Endothelial cell of umbilical vein (primary cell): ENCODE measurements at regions not wholly inside any gene's neighbourhood (a gene's known extent, or its start where the extent isn't known, plus 50 kb on each side); places are given as distances from the start of the nearest gene placed in this dataset.

Source experiments
- BruUV-seq: library from RNA; stranded (reverse); fragments of 400-500 nt; replicated peaks from 2 replicates; lab custom pipeline; 2021; lab: Mats Ljungman, UMichigan
- CTCF ChIA-PET: fragments of 300-600, 350-600 bp; sonication (Branson Sonifier 250); formaldehyde crosslinking; loops from one replicate; lab custom pipeline; 2021; ENCODE audit warnings: antibody characterized with exemption, inconsistent platforms; lab: Charles Lee
- POLR2A ChIA-PET: fragments of 300-600, 350-600 bp; sonication (Branson Sonifier 250); formaldehyde crosslinking; loops from one replicate; lab custom pipeline; 2021; ENCODE audit warnings: antibody characterized with exemption, inconsistent platforms; lab: Charles Lee
- DNase-seq: peaks from one replicate; pipeline ENCODE4 v3.0.0-alpha.2; 2011; ENCODE audit warnings: low read depth, low spot score
- FAIRE-seq: peaks from 2 replicates; lab custom pipeline; 2011; peaks lifted over from hg19 to GRCh38; lab: Jason Lieb, UNC
- H2AFZ ChIP-seq: 2 replicates; pipeline ENCODE4 v1.6.0; 2012; ENCODE audit warnings: low read depth, low read length, control low read depth, inconsistent platforms
- H3K27ac ChIP-seq: 2 replicates; pipeline ENCODE4 v1.5.1; 2011; ENCODE audit warnings: low read depth, mild to moderate bottlenecking, control low read depth, low read length, moderate library complexity; ENCODE audit not compliant: insufficient read depth
- H3K27me3 ChIP-seq, 2 experiments: 2 replicates each; pipeline versions ENCODE4 v1.6.0 to v1.6.1; 2011; ENCODE audit warnings: low read length in 2 of 2, mixed read lengths in 1 of 2; ENCODE audit not compliant: control insufficient read depth in 2 of 2, insufficient read depth in 2 of 2
- H3K36me3 ChIP-seq, 2 experiments: 2 replicates in 1 of 2; 3 replicates in 1 of 2; pipeline ENCODE4 v1.5.1; 2011; ENCODE audit warnings: low read length in 2 of 2, mild to moderate bottlenecking in 1 of 2, moderate library complexity in 1 of 2; ENCODE audit not compliant: control insufficient read depth in 2 of 2, insufficient read depth in 2 of 2; ENCODE audit errors: extremely low read depth in 1 of 2
- H3K4me1 ChIP-seq: 3 replicates; pipeline ENCODE4 v1.5.1; 2011; ENCODE audit warnings: mild to moderate bottlenecking, low read length; ENCODE audit not compliant: control insufficient read depth, insufficient read depth; ENCODE audit errors: extremely low read depth
- H3K4me2 ChIP-seq: 2 replicates; pipeline ENCODE4 v1.6.1; 2011; ENCODE audit warnings: low read length, control low read depth, mixed read lengths; ENCODE audit not compliant: insufficient read depth
- H3K4me3 ChIP-seq, 3 experiments: fragments of 200-600 bp in 1 of 3; sonication (generic), shearing (Covaris generic) in 1 of 3; replicated peaks in 1 of 3; 2 replicates each; pipeline ENCODE4 v1.5.1; 2011 to 2016; ENCODE audit warnings: control low read depth in 3 of 3, low read length in 3 of 3, mild to moderate bottlenecking in 2 of 3, inconsistent platforms in 1 of 3, low read depth in 1 of 3, moderate library complexity in 1 of 3; ENCODE audit not compliant: insufficient read depth in 1 of 3
- H3K79me2 ChIP-seq: 2 replicates; pipeline ENCODE4 v1.6.0; 2012; ENCODE audit warnings: low read length, inconsistent platforms; ENCODE audit not compliant: control insufficient read depth, insufficient read depth
- H3K9ac ChIP-seq: replicated peaks from 2 replicates; pipeline ENCODE3; 2011; ENCODE audit warnings: low read length, control low read depth; ENCODE audit not compliant: insufficient read depth; ENCODE audit errors: extremely low read depth
- H3K9me1 ChIP-seq: replicated peaks from 3 replicates; pipeline ENCODE4 v1.6.0; 2011; ENCODE audit warnings: mild to moderate bottlenecking, low read length; ENCODE audit not compliant: control insufficient read depth, insufficient read depth; ENCODE audit errors: extremely low read depth
- H3K9me3 ChIP-seq: replicated peaks from 2 replicates; pipeline ENCODE4 v1.5.1; 2012; ENCODE audit warnings: low read length, inconsistent platforms; ENCODE audit not compliant: control insufficient read depth, insufficient read depth
- H4K20me1 ChIP-seq: replicated peaks from 2 replicates; pipeline ENCODE3; 2011; ENCODE audit warnings: mild to moderate bottlenecking, low read length; ENCODE audit not compliant: control insufficient read depth, insufficient read depth; ENCODE audit errors: extremely low read depth
- EZH2 ChIP-seq: IDR thresholded peaks from 2 replicates; pipeline ENCODE4 v1.6.1; 2012; ENCODE audit warnings: borderline replicate concordance, low read depth, mild to moderate bottlenecking, moderate library complexity, low read length, inconsistent platforms; ENCODE audit not compliant: severe bottlenecking
- FOS ChIP-seq: IDR thresholded peaks from 2 replicates; pipeline ENCODE4 v1.6.1; 2011; ENCODE audit warnings: mild to moderate bottlenecking, low read length, moderate library complexity, borderline replicate concordance; ENCODE audit not compliant: insufficient read depth
- GATA2 ChIP-seq: IDR thresholded peaks from 2 replicates; pipeline ENCODE4 v1.7.0; 2011; ENCODE audit warnings: low read depth, mild to moderate bottlenecking, moderate library complexity, mixed read lengths, low read length; ENCODE audit not compliant: insufficient read length, insufficient read depth
- JUN ChIP-seq: IDR thresholded peaks from 2 replicates; pipeline ENCODE4 v1.6.1; 2011; ENCODE audit warnings: borderline replicate concordance, low read depth; ENCODE audit not compliant: insufficient read length, insufficient read depth
- MYC ChIP-seq: IDR thresholded peaks from one replicate; pipeline ENCODE4 v1.6.1; 2011; ENCODE audit warnings: mild to moderate bottlenecking, low read depth, low read length
- POLR2A ChIP-seq: IDR thresholded peaks from 2 replicates; pipeline ENCODE4 v1.6.1; 2012; ENCODE audit warnings: low read depth, mild to moderate bottlenecking, control low read depth, low read length
- POLR2AphosphoS5 ChIP-seq: IDR thresholded peaks from 2 replicates; pipeline ENCODE4 v1.6.1; 2012; ENCODE audit warnings: low read depth, mild to moderate bottlenecking, control low read depth, low read length, moderate library complexity; ENCODE audit not compliant: insufficient read depth
- dilution Hi-C: fragments of 300-500 bp; cut with MboI; formaldehyde crosslinking; loops from one replicate; pipeline ENCODE4 v1.15.0; 2019; ENCODE audit warnings: low sequenced_read_pairs; ENCODE audit not compliant: extremely low pct_ligation_motif_present
- intact Hi-C: fragments of 100-400 bp; cut with micrococcal nuclease; formaldehyde crosslinking; loops from one replicate; pipeline ENCODE4 v1.10.0; 2022
- TF ChIP-seq, protein P1 (sequence below), 2 donors: IDR thresholded peaks; 1 replicate in 1 of 2; 2 replicates in 1 of 2; pipeline ENCODE4 v1.5.1; 2011; ENCODE audit warnings: low read length in 2 of 2, mild to moderate bottlenecking in 2 of 2, moderate library complexity in 2 of 2, control low read depth in 1 of 2, inconsistent platforms in 1 of 2, low read depth in 1 of 2; ENCODE audit not compliant: insufficient read depth in 1 of 2; ENCODE audit errors: extremely low read depth in 1 of 2
- TF ChIP-seq, protein P2 (sequence below): IDR thresholded peaks from 2 replicates; pipeline ENCODE4 v1.6.1; 2011; ENCODE audit not compliant: insufficient read depth, insufficient read length

DNA sequence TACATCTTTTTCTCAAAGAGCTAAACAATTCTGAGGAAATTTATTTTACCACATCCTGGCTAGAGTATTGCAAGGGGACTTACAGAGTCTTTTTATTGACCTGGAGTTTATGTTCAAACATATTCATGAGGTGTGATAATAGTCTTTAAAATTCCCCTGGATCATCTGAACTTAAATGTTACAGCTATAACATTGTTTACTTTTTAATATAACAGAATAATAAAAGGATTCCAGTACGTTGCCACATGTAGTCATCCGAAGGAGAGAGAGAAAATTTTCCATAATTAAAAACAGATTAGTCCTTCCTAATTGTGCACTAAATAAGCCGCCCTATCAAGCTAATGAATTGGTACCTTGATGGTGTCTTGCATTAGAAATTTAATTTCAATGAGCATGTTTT, 765.4 kb upstream of the MAP3K7 start:
- no peak overlapping the region for H3K4me3 ChIP-seq
- H3K79me2 ChIP-seq, result no peaks in the 10 kb centered on the region
- H3K4me1 ChIP-seq, result no peaks in the 10 kb centered on the region
- no peaks in the 10 kb centered on the region for H4K20me1 ChIP-seq
- no peak overlapping the region for H3K27ac ChIP-seq
- no peaks in the 10 kb centered on the region for H3K36me3 ChIP-seq
- no peak overlapping the region for H3K9ac ChIP-seq
- TF ChIP-seq, protein P1, sequence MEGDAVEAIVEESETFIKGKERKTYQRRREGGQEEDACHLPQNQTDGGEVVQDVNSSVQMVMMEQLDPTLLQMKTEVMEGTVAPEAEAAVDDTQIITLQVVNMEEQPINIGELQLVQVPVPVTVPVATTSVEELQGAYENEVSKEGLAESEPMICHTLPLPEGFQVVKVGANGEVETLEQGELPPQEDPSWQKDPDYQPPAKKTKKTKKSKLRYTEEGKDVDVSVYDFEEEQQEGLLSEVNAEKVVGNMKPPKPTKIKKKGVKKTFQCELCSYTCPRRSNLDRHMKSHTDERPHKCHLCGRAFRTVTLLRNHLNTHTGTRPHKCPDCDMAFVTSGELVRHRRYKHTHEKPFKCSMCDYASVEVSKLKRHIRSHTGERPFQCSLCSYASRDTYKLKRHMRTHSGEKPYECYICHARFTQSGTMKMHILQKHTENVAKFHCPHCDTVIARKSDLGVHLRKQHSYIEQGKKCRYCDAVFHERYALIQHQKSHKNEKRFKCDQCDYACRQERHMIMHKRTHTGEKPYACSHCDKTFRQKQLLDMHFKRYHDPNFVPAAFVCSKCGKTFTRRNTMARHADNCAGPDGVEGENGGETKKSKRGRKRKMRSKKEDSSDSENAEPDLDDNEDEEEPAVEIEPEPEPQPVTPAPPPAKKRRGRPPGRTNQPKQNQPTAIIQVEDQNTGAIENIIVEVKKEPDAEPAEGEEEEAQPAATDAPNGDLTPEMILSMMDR (IDR thresholded peaks at IDR 0.05; ENCODE audit: extremely low read depth in 1 of 2, insufficient read depth in 1 of 2, low read depth in 1 of 2, low read length in 2 of 2), result no peak
- TF ChIP-seq FOS (no peak), GATA2 (no peak), MYC (no peak), POLR2A (no peak), EZH2 (no peak), POLR2AphosphoS5 (no peak), JUN (no peak)
- TF ChIP-seq, protein P2, sequence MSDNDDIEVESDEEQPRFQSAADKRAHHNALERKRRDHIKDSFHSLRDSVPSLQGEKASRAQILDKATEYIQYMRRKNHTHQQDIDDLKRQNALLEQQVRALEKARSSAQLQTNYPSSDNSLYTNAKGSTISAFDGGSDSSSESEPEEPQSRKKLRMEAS, result no peak
- dilution Hi-C loops (no loop called here), intact Hi-C loops (no loop called here)
- no peaks in the 10 kb centered on the region for H3K9me1 ChIP-seq
- DNase-seq (no peak), FAIRE-seq (no peak)
- H3K4me2 ChIP-seq, result no peak overlapping the region
- H2AFZ ChIP-seq, result no peak overlapping the region
- no peaks in the 10 kb centered on the region for H3K27me3 ChIP-seq
- ChIA-PET POLR2A (no interaction called here), CTCF (no interaction called here)
- no peaks in the 10 kb centered on the region for H3K9me3 ChIP-seq
- BruUV-seq, result no TSS peak
